Mucosa of descending colon (tissue), 3 donors: ENCODE measurements at regions not wholly inside any gene's neighbourhood (a gene's known extent, or its start where the extent isn't known, plus 50 kb on each side); places are given as distances from the start of the nearest gene placed in this dataset.

ENCODE experiments used
- ATAC-seq: fragments of 200-7000 bp; cut with Tn5 transposase; one replicate; pipeline ENCODE4 v1.9.1; 2020; ENCODE audit warnings: mild to moderate bottlenecking, moderate library complexity
- DNase-seq, 3 donors: peaks; one replicate each; pipeline ENCODE4 v3.0.0-alpha.2; 2020
- H3K36me3 ChIP-seq: fragments of 200-600 bp; one replicate; pipeline ENCODE4 v1.8.0; 2021; ENCODE audit warnings: low read depth, mild to moderate bottlenecking
- H3K4me1 ChIP-seq: fragments of 200-600 bp; one replicate; pipeline ENCODE4 v1.8.0; 2021; ENCODE audit warnings: low read depth, mild to moderate bottlenecking
- H3K4me3 ChIP-seq: fragments of 200-600 bp; one replicate; pipeline ENCODE4 v1.8.0; 2021; ENCODE audit warnings: mild to moderate bottlenecking
- H3K9me3 ChIP-seq: fragments of 200-600 bp; one replicate; pipeline ENCODE4 v1.8.0; 2021; ENCODE audit warnings: mild to moderate bottlenecking
- intact Hi-C, 2 donors: fragments of 100-400 bp; cut with DNase I in 1 of 2; cut with micrococcal nuclease in 1 of 2; formaldehyde crosslinking; loops; one replicate each; pipeline versions ENCODE4 v1.11.0 to v1.11.1; 2022; cut with DNase I, micrococcal nuclease
- TF ChIP-seq, protein P1 (sequence below): fragments of 200-600 bp; IDR thresholded peaks from one replicate; pipeline ENCODE4 v1.8.0; 2022; ENCODE audit warnings: antibody characterized with exemption, mild to moderate bottlenecking
- donor health status: DM: no; HTN: no; CAD: no; lungs with moderate emphysema.
- donor health status: DM: no; HTN: no; CAD: no.
- donor health status: DM: no; HTN: yes; CAD: no.

DNA sequence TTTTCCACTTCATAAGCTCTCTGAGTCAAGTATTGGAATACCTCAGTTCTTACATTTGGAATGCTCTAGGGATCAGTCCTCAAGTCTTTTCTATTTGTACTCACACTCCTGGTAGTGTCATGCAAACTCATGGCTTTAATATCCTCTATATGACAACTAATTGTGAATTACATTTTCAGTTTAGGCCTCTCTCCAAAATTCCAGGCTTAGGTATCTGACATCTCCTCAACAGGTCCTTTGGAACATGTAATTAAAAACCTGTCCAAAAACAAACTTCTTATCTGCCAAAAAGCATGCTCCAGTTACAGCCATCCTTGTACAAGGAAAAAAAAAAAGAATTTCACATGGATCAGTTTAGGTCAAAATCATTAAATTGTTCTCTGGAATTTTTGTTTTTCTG, 1336.2 kb upstream of the NRXN1 start:
- Histone ChIP-seq H3K4me1 (no peaks in the 10 kb centered on the region), H3K36me3 (no peaks in the 10 kb centered on the region), H3K9me3 (no peaks in the 10 kb centered on the region), H3K4me3 (no peak overlapping the region)
- DNase-seq (no peak), ATAC-seq (no peak)
- intact Hi-C loops = no loop called here
- TF ChIP-seq, protein P1, sequence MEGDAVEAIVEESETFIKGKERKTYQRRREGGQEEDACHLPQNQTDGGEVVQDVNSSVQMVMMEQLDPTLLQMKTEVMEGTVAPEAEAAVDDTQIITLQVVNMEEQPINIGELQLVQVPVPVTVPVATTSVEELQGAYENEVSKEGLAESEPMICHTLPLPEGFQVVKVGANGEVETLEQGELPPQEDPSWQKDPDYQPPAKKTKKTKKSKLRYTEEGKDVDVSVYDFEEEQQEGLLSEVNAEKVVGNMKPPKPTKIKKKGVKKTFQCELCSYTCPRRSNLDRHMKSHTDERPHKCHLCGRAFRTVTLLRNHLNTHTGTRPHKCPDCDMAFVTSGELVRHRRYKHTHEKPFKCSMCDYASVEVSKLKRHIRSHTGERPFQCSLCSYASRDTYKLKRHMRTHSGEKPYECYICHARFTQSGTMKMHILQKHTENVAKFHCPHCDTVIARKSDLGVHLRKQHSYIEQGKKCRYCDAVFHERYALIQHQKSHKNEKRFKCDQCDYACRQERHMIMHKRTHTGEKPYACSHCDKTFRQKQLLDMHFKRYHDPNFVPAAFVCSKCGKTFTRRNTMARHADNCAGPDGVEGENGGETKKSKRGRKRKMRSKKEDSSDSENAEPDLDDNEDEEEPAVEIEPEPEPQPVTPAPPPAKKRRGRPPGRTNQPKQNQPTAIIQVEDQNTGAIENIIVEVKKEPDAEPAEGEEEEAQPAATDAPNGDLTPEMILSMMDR = no peak

DNA sequence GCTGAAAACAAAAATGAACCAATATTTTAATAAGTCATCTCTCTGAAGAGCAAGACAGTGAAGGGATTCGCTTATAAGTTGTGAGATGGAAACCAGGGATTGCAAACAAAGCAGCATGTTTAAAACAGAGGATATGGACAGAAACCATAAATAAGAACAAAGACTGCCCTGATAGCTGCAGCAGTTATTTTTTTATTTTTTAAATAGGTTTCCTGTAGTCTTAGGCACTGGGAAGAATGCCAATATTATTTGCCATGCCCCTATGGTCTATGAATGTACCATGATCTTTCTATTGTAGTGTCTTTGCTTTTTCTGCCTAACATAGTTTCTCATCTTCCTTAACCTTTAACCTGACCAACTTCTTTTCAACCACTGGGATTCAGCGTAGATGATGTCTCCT, 1334.0 kb upstream of the NRXN1 start:
- Histone ChIP-seq H3K4me3 (no peak overlapping the region), H3K36me3 (no peaks in the 10 kb centered on the region), H3K4me1 (no peaks in the 10 kb centered on the region), H3K9me3 (no peaks in the 10 kb centered on the region)
- TF ChIP-seq, protein P1 = no peak
- ATAC-seq (no peak), DNase-seq (no peak)
- intact Hi-C loops = no loop called here

DNA sequence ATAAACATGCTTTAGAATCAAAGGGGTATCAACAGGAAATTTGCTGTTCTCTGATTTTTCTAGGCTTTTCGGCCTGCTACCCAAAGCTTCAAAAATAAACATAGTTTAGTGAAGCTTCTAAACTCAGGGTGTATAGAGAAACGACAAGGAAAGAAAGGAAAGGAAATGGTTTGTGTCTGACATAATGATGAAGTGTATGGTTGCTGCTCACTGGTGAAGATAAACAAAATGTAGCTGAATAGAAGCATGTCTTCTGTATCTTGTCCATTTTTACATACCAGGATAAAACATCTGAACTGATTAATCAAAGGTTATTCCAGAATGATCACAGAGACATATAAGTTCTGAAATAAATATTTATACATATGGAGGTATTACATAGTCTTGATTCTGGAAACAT, 1324.6 kb upstream of the NRXN1 start:
- H3K36me3 ChIP-seq = no peaks in the 10 kb centered on the region
- intact Hi-C loops = no loop called here

DNA sequence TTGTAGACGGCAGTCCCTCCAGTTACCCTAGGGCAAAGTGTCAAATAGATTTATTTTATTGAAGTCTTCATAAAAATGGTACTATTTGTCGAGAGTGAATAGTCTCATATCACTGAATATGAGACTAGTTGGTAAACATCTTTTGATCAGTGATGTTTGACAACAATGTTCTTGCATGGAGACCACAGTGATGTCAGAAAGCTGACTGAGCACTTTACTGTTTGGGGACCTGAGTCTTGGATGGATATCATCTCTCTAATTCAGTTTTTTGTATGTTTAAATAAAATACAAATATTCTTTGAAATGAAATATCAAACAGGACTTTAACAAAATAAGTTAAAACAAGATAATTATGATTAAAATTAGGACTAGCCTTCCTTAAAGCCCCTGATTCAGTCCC, 1315.4 kb upstream of the NRXN1 start:
- no peak overlapping the region for H3K4me3 ChIP-seq
- H3K36me3 ChIP-seq = no peaks in the 10 kb centered on the region
- no peak for DNase-seq
- no peak for ATAC-seq
- H3K4me1 ChIP-seq = no peaks in the 10 kb centered on the region
- TF ChIP-seq, protein P1 = no peak
- intact Hi-C loops = no loop called here
- H3K9me3 ChIP-seq = no peaks in the 10 kb centered on the region

More for the DNA sequence above, 1324.6 kb upstream of the NRXN1 start:
- peaks cover 3% of the 10 kb centered on the region for H3K9me3 ChIP-seq
- no peaks in the 10 kb centered on the region for H3K4me1 ChIP-seq
- TF ChIP-seq, protein P1 = no peak
- ATAC-seq (no peak), DNase-seq (no peak)
- H3K4me3 ChIP-seq = no peak overlapping the region

DNA sequence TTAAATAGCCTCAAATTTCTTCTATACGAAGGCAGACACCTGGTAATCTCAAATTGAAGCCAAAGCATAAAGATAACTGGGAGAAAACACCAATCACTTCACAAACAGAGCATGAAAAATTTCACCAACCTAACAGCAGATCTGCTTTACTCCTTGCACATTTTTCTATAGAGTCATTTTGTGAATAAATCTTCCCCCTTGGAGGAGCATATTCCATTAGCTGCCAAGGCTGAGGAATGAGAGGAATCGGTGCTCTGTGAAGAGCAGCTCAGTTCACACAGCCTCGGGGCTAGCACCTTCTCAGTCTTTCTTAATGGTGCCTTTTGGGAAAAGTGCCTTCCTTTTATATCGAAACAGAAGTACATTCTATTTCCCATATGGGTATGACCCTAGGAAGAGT, 1313.7 kb upstream of the NRXN1 start:
- Histone ChIP-seq H3K4me1 (no peaks in the 10 kb centered on the region), H3K9me3 (no peaks in the 10 kb centered on the region), H3K36me3 (no peaks in the 10 kb centered on the region), H3K4me3 (no peak overlapping the region)
- DNase-seq (no peak), ATAC-seq (no peak)
- TF ChIP-seq, protein P1 = no peak
- intact Hi-C loops = no loop called here

DNA sequence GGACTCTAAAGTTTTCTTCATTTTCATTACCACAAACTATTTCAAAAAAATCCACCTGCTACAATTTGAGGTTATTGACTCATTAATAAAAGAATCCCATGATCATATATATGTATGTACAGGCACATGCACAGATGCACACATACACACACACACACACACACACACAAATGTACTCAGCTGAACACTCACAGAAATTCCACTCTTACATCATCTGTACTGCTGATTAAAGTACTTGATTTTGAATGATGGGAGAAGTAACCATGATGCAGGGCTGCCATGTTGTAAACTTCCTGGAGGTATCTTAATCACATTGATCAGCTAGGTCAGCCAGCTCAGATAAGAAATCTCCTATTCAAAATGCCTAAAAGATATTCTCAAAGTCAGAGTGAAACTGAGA, 1313.2 kb upstream of the NRXN1 start:
- DNase-seq (no peak), ATAC-seq (no peak)
- Histone ChIP-seq H3K4me3 (no peak overlapping the region), H3K36me3 (no peaks in the 10 kb centered on the region), H3K4me1 (no peaks in the 10 kb centered on the region), H3K9me3 (no peaks in the 10 kb centered on the region)
- TF ChIP-seq, protein P1 = no peak
- intact Hi-C loops = no loop called here
